ENCODE measurements at regions not wholly inside any gene's neighbourhood (a gene's known extent, or its start where the extent isn't known, plus 50 kb on each side); places are given as distances from the start of the nearest gene placed in this dataset.

DNA sequence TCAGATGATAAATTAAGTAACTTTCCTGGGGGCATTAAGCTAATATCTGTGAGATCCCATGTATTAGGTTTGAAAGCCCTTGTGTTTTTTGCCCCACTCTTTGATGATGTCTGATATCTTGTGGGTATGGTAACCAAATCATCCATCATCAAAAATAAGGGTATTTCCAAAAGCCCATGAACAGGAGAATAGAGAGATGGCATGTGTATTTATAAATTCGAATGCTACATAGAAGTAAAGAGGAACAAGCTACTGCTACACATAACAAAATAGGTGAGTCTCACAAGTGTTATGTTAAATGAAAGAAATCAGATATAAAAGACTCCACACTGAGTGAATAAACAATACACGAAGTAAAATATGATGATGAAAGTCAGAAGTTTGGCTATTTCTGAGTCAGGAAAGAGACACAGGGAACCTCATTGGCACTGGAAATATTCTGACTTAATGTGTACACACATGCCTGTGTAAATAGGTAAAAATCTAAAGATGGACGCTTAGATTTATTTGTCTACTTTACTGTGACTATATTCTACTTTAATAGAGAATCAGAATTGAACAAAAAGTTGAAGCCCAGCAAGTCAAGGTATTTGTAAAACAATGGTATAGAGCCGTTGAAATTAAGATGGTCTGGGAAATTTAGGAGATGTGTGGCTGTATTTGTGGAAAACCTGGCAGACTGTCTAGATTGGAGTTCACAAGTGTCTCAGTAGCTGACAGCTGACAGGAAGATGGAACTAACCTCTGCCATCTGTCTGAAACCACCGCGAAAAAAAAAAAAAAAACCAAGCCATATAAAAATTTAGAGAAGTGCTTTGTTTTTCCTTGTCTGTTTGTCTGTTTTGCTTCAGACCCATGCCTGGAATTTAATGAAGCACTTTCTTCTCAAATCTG, 111.0 kb upstream of the TGFBR2 start:
- no TSS peak for BruUV-seq (replicated peaks)
- Histone ChIP-seq H3K4me3 (ENCODE audit: low read depth in 2 of 2, low read length in 2 of 2) (no peak overlapping the region), H3K4me1 (ENCODE audit: control insufficient read depth, insufficient read depth, low read length) (no peaks in the 10 kb centered on the region), H3K9me3 (ENCODE audit: control insufficient read depth, insufficient read depth, low read depth, low read length) (no peaks in the 10 kb centered on the region), H3K27ac (ENCODE audit: low read length) (no peak overlapping the region), H3K27me3 (ENCODE audit: control insufficient read depth, insufficient read depth, low read length) (no peaks in the 10 kb centered on the region), H3K36me3 (ENCODE audit: control insufficient read depth, insufficient read depth, low read length) (no peaks in the 10 kb centered on the region)
- no peak for ATAC-seq
- ChIA-PET POLR2A (no interaction called here), CTCF (no interaction called here)
- TF ChIP-seq POLR2AphosphoS5 (IDR thresholded peaks at IDR 0.05; ENCODE audit: low read depth, low read length) (no peak), TCF7L2 (IDR thresholded peaks at IDR 0.05; ENCODE audit: low read depth, low read length) (no peak), REST (IDR thresholded peaks at IDR 0.05; ENCODE audit: insufficient read depth in 1 of 2, low read depth in 2 of 2, low read length in 1 of 2) (no peak), SIN3A (IDR thresholded peaks at IDR 0.05; ENCODE audit: borderline replicate concordance, insufficient read depth, low read depth, low read length) (no peak), CTCF (IDR thresholded peaks at IDR 0.05) (no peak)
- no peak for DNase-seq (ENCODE audit: low read depth, low spot score)
- in situ Hi-C loops (cut with HindIII; ENCODE audit: low pct_unique_long_range_greater_than_20kb, low sequenced_read_pairs) (no loop called here), intact Hi-C loops (cut with micrococcal nuclease; ENCODE audit: unreplicated experiment) (no loop called here)

DNA sequence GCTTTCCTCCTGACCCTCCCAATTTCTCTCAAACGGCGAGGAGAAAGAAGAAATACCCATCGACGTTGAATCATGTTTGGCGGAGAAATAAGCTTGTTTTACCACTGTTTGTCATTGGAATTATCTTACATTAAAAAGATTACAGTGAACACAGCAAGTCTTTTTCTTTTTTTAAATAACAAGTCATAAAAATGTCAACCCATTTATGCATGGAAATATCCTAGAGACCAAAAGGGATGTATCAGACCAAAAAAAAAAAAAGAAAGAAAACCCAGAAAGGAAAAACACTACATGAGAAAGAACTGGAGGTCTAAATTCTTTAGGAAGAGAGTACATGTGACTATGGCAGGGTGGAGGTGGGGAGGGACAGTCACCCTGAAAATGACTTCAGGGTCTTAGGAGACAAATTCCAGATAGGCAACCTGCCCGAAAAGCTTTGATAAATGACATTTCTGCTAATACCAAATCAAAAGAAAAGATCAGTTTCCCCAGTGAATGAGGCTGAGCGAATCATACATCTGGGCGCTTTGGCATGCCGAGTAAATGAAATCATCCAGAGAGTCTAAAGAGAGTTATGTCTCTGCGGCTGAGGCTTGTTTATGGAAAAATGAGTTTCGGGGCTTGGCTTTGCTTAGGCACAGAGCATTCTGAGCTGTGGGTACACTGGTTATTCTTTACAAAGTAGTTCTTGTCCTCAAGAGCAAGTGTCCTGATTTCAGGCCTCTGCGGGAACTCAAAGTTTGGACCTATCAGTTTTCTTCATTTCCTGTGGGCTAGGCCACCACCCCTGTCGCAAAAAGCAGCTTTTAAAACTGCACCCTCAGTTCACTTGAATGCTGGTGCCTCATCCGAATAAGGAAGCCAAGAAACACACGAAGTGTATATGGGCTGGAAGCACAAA, 110.1 kb upstream of the TGFBR2 start:
- H3K4me1 ChIP-seq (ENCODE audit: control insufficient read depth, insufficient read depth, low read length): no peaks in the 10 kb centered on the region
- CTCF ChIA-PET: interaction anchor here (0.5 kb wide), 1 partner anchor 378 kb away, joined by 4 read pairs; no protein-coding TSS in a partner anchor
- no peak overlapping the region for H3K27ac ChIP-seq (ENCODE audit: low read length)
- no peak overlapping the region for H3K4me3 ChIP-seq (ENCODE audit: low read depth in 2 of 2, low read length in 2 of 2)
- intact Hi-C loops (cut with micrococcal nuclease; ENCODE audit: unreplicated experiment): no loop called here
- no TSS peak for BruUV-seq (replicated peaks)
- H3K9me3 ChIP-seq (ENCODE audit: control insufficient read depth, insufficient read depth, low read depth, low read length): no peaks in the 10 kb centered on the region
- TF ChIP-seq REST (IDR thresholded peaks at IDR 0.05; ENCODE audit: insufficient read depth in 1 of 2, low read depth in 2 of 2, low read length in 1 of 2) (no peak), CTCF (IDR thresholded peaks at IDR 0.05) (no peak), POLR2AphosphoS5 (IDR thresholded peaks at IDR 0.05; ENCODE audit: low read depth, low read length) (no peak), SIN3A (IDR thresholded peaks at IDR 0.05; ENCODE audit: borderline replicate concordance, insufficient read depth, low read depth, low read length) (no peak), TCF7L2 (IDR thresholded peaks at IDR 0.05; ENCODE audit: low read depth, low read length) (no peak)
- H3K36me3 ChIP-seq (ENCODE audit: control insufficient read depth, insufficient read depth, low read length): no peaks in the 10 kb centered on the region
- ATAC-seq (no peak), DNase-seq (ENCODE audit: low read depth, low spot score) (no peak)
- in situ Hi-C loops (cut with HindIII; ENCODE audit: low pct_unique_long_range_greater_than_20kb, low sequenced_read_pairs): no loop called here
- H3K27me3 ChIP-seq (ENCODE audit: control insufficient read depth, insufficient read depth, low read length): no peaks in the 10 kb centered on the region
- POLR2A ChIA-PET: interaction anchor here (0.7 kb wide), 1 partner anchor 238 kb away, joined by 5 read pairs; no protein-coding TSS in a partner anchor

All from Panc1 (cell line).